HG02642 (cell line): ENCODE measurements at regions not wholly inside any gene's neighbourhood (a gene's known extent, or its start where the extent isn't known, plus 50 kb on each side); places are given as distances from the start of the nearest gene placed in this dataset.
"Not testable (repeated sequence)": the region's sequence is repeated elsewhere in the genome, so short reads cannot be mapped to it uniquely, and the experiment has no call there.

Experiments
- ATAC-seq: cut with Tn5 transposase; IDR thresholded peaks from one replicate; pipeline ENCODE4 v1.9.1; 2021; ENCODE audit warnings: mild to moderate bottlenecking; ENCODE audit not compliant: unreplicated experiment, poor library complexity

- ATAC-seq = no peak
Observed at GRCh38 chr15:84151205-84151931, 84.2 kb upstream of the GOLGA6L4 start.

GRCh38 chr15:84152381-84152979 is 83.1 kb upstream of the GOLGA6L4 start:
- ATAC-seq = not testable (repeated sequence)

GRCh38 chr15:84153655-84154140 is 81.9 kb upstream of the GOLGA6L4 start:
- not testable (repeated sequence) for ATAC-seq

GRCh38 chr15:84154314-84154713 is 81.3 kb upstream of the GOLGA6L4 start:
- not testable (repeated sequence) for ATAC-seq

- not testable (repeated sequence) for ATAC-seq
Observed at GRCh38 chr15:84154787-84155186, 80.8 kb upstream of the GOLGA6L4 start.

GRCh38 chr15:84155792-84156587 is 79.6 kb upstream of the GOLGA6L4 start:
- not testable (repeated sequence) for ATAC-seq

- not testable (repeated sequence) for ATAC-seq
Observed at GRCh38 chr15:84156588-84156840, 79.1 kb upstream of the GOLGA6L4 start.

- not testable (repeated sequence) for ATAC-seq
Observed at GRCh38 chr15:84157056-84157632, 78.4 kb upstream of the GOLGA6L4 start.

- not testable (repeated sequence) for ATAC-seq
Observed at GRCh38 chr15:84157857-84158256, 77.7 kb upstream of the GOLGA6L4 start.

- ATAC-seq = not testable (repeated sequence)
Observed at GRCh38 chr15:84159346-84160269, 76.0 kb upstream of the GOLGA6L4 start.

- not testable (repeated sequence) for ATAC-seq
Observed at GRCh38 chr15:84164423-84165292, 70.9 kb upstream of the GOLGA6L4 start.

GRCh38 chr15:84170029-84170428 is 65.5 kb upstream of the GOLGA6L4 start:
- ATAC-seq = not testable (repeated sequence)

GRCh38 chr15:84173231-84173610 is 62.4 kb upstream of the GOLGA6L4 start:
- ATAC-seq = not testable (repeated sequence)
